ENCODE measurements at regions not wholly inside any gene's neighbourhood (a gene's known extent, or its start where the extent isn't known, plus 50 kb on each side); places are given as distances from the start of the nearest gene placed in this dataset.

- ChIA-PET CTCF (no interaction called here), POLR2A (no interaction called here)
- TF ChIP-seq, protein P1, sequence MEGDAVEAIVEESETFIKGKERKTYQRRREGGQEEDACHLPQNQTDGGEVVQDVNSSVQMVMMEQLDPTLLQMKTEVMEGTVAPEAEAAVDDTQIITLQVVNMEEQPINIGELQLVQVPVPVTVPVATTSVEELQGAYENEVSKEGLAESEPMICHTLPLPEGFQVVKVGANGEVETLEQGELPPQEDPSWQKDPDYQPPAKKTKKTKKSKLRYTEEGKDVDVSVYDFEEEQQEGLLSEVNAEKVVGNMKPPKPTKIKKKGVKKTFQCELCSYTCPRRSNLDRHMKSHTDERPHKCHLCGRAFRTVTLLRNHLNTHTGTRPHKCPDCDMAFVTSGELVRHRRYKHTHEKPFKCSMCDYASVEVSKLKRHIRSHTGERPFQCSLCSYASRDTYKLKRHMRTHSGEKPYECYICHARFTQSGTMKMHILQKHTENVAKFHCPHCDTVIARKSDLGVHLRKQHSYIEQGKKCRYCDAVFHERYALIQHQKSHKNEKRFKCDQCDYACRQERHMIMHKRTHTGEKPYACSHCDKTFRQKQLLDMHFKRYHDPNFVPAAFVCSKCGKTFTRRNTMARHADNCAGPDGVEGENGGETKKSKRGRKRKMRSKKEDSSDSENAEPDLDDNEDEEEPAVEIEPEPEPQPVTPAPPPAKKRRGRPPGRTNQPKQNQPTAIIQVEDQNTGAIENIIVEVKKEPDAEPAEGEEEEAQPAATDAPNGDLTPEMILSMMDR (IDR thresholded peaks at IDR 0.05): no peak
- DNase-seq: no peak
- ATAC-seq (ENCODE audit: low read depth): no peak
- intact Hi-C loops (cut with micrococcal nuclease): no loop called here
- Mint-ChIP-seq H3K36me3 (ENCODE audit: low read depth) (no peaks in the 10 kb centered on the region), H3K27ac (no peak overlapping the region), H3K4me3 (no peak overlapping the region), H3K9me3 (peaks cover 14% of the 10 kb centered on the region), H3K27me3 (no peaks in the 10 kb centered on the region), H3K4me1 (no peaks in the 10 kb centered on the region)
Observed at GRCh38 chr2:6704077-6704476, 161.6 kb downstream of the CMPK2 start.

GRCh38 chr2:6721395-6721794 is 144.3 kb downstream of the CMPK2 start:
- POLR2A ChIA-PET: no interaction called here
- H3K9me3 Mint-ChIP-seq: no peaks in the 10 kb centered on the region
- H3K27me3 Mint-ChIP-seq: no peaks in the 10 kb centered on the region
- H3K4me1 Mint-ChIP-seq: no peaks in the 10 kb centered on the region
- no peak overlapping the region for H3K27ac Mint-ChIP-seq
- no peaks in the 10 kb centered on the region for H3K36me3 Mint-ChIP-seq (ENCODE audit: low read depth)
- DNase-seq (no peak), ATAC-seq (ENCODE audit: low read depth) (no peak)
- no peak overlapping the region for H3K4me3 Mint-ChIP-seq
- TF ChIP-seq, protein P1 (IDR thresholded peaks at IDR 0.05): no peak
- intact Hi-C loops (cut with micrococcal nuclease): no loop called here
- CTCF ChIA-PET: no interaction called here

- TF ChIP-seq, protein P1 (IDR thresholded peaks at IDR 0.05): no peak
- ATAC-seq (ENCODE audit: low read depth): no peak
- CTCF ChIA-PET: no interaction called here
- Mint-ChIP-seq H3K36me3 (ENCODE audit: low read depth) (no peaks in the 10 kb centered on the region), H3K4me3 (no peak overlapping the region), H3K4me1 (no peaks in the 10 kb centered on the region), H3K9me3 (no peaks in the 10 kb centered on the region), H3K27me3 (no peaks in the 10 kb centered on the region), H3K27ac (no peak overlapping the region)
- POLR2A ChIA-PET: no interaction called here
- no peak for DNase-seq
- intact Hi-C loops (cut with micrococcal nuclease): no loop called here
Observed at GRCh38 chr2:6722574-6722973, 143.1 kb downstream of the CMPK2 start.

GRCh38 chr2:6723865-6724604 is 141.7 kb downstream of the CMPK2 start:
- H3K4me1 Mint-ChIP-seq: no peaks in the 10 kb centered on the region
- H3K4me3 Mint-ChIP-seq: no peak overlapping the region
- H3K36me3 Mint-ChIP-seq (ENCODE audit: low read depth): no peaks in the 10 kb centered on the region
- no peaks in the 10 kb centered on the region for H3K9me3 Mint-ChIP-seq
- intact Hi-C loops (cut with micrococcal nuclease): no loop called here
- CTCF ChIA-PET: no interaction called here
- H3K27ac Mint-ChIP-seq: no peak overlapping the region
- no peaks in the 10 kb centered on the region for H3K27me3 Mint-ChIP-seq
- DNase-seq: no peak
- TF ChIP-seq, protein P1 (IDR thresholded peaks at IDR 0.05): no peak
- POLR2A ChIA-PET: no interaction called here
- no peak for ATAC-seq (ENCODE audit: low read depth)

- ATAC-seq (ENCODE audit: low read depth): no peak
- CTCF ChIA-PET: no interaction called here
- H3K4me1 Mint-ChIP-seq: no peaks in the 10 kb centered on the region
- H3K27ac Mint-ChIP-seq: no peak overlapping the region
- intact Hi-C loops (cut with micrococcal nuclease): no loop called here
- H3K4me3 Mint-ChIP-seq: no peak overlapping the region
- no peak for DNase-seq
- H3K36me3 Mint-ChIP-seq (ENCODE audit: low read depth): no peaks in the 10 kb centered on the region
- TF ChIP-seq, protein P1 (IDR thresholded peaks at IDR 0.05): no peak
- no peaks in the 10 kb centered on the region for H3K9me3 Mint-ChIP-seq
- no peaks in the 10 kb centered on the region for H3K27me3 Mint-ChIP-seq
- POLR2A ChIA-PET: no interaction called here
Observed at GRCh38 chr2:6724605-6725140, 141.0 kb downstream of the CMPK2 start.

Data from activated B cell treated with CpG ODN at 0.5 μM for 24 hours (primary cell).